Activated CD8-positive, alpha-beta T cell treated with anti-CD3 and anti-CD28 coated beads for 36 hours (primary cell): ENCODE measurements at regions not wholly inside any gene's neighbourhood (a gene's known extent, or its start where the extent isn't known, plus 50 kb on each side); places are given as distances from the start of the nearest gene placed in this dataset.

ENCODE experiments used
- ATAC-seq: fragments of 200-7000 bp; cut with Tn5 transposase; one replicate; pipeline ENCODE4 v1.10.0; 2021; ENCODE audit warnings: mild to moderate bottlenecking, moderate library complexity
- CTCF ChIA-PET: fragments of 350-600 bp; sonication (Branson Sonifier 250); formaldehyde crosslinking; loops from one replicate; lab custom pipeline; 2021; ENCODE audit warnings: antibody characterized with exemption; lab: Charles Lee
- POLR2A ChIA-PET: fragments of 350-600 bp; sonication (Branson Sonifier 250); formaldehyde crosslinking; loops from one replicate; lab custom pipeline; 2021; ENCODE audit warnings: antibody characterized with exemption; lab: Charles Lee
- DNase-seq: peaks from one replicate; pipeline ENCODE4 v3.0.0-alpha.2; 2020
- H3K27ac Mint-ChIP-seq: one replicate; pipeline ENCODE4 v1.8.0; 2021; ENCODE audit warnings: mild to moderate bottlenecking, mixed read lengths
- H3K27me3 Mint-ChIP-seq: one replicate; pipeline ENCODE4 v1.8.0; 2021; ENCODE audit warnings: mixed read lengths
- H3K36me3 Mint-ChIP-seq: one replicate; pipeline ENCODE4 v1.8.0; 2021; ENCODE audit warnings: low read depth, mixed read lengths
- H3K4me1 Mint-ChIP-seq: one replicate; pipeline ENCODE4 v1.8.0; 2021; ENCODE audit warnings: low read depth, mixed read lengths
- H3K4me3 Mint-ChIP-seq: one replicate; pipeline ENCODE4 v1.8.0; 2021; ENCODE audit warnings: mild to moderate bottlenecking, moderate library complexity, mixed read lengths
- H3K9me3 Mint-ChIP-seq: one replicate; pipeline ENCODE4 v1.8.0; 2021; ENCODE audit warnings: mixed read lengths
- CTCF ChIP-seq: fragments of 200-600 bp; IDR thresholded peaks from one replicate; pipeline ENCODE4 v1.8.0; 2022; ENCODE audit warnings: antibody characterized with exemption, mild to moderate bottlenecking
- intact Hi-C: fragments of 100-400 bp; cut with micrococcal nuclease; formaldehyde crosslinking; loops from one replicate; pipeline ENCODE4 v1.10.0; 2022

GRCh38 chr18:56035546-56035945, 447.6 kb upstream of the TCF4 start:
- Mint-ChIP-seq H3K27me3 (no peaks in the 10 kb centered on the region), H3K36me3 (no peaks in the 10 kb centered on the region), H3K4me1 (no peaks in the 10 kb centered on the region), H3K9me3 (no peaks in the 10 kb centered on the region), H3K27ac (no peak overlapping the region), H3K4me3 (no peak overlapping the region)
- CTCF ChIA-PET = no interaction called here
- ATAC-seq (no peak), DNase-seq (no peak)
- POLR2A ChIA-PET = no interaction called here
- no peak for TF ChIP-seq CTCF
- intact Hi-C loops = no loop called here

DNA sequence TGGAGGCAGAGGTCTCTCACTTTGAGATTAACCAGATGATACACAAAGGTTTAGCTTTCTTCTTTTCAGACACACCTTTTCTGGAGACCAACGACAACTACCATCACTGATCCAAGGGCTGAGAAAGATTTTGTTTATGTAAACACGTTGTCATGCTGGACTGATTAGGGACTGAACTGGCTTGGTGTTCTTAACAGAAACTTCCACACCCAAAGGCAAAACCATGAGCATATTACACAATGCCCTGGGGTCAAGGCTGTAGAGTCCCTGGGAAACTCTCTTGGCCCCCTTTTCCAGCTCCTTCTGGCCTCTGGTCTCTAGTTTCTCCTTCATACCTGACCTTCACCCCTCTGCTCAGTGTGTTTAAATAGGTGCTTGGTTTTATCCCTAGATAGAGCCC, 447.0 kb upstream of the TCF4 start:
- Mint-ChIP-seq H3K36me3 (no peaks in the 10 kb centered on the region), H3K27ac (no peak overlapping the region), H3K4me1 (no peaks in the 10 kb centered on the region), H3K27me3 (no peaks in the 10 kb centered on the region), H3K4me3 (no peak overlapping the region), H3K9me3 (no peaks in the 10 kb centered on the region)
- intact Hi-C loops = no loop called here
- DNase-seq (no peak), ATAC-seq (no peak)
- ChIA-PET POLR2A (no interaction called here), CTCF (no interaction called here)
- TF ChIP-seq CTCF = no peak

- no peak overlapping the region for H3K27ac Mint-ChIP-seq
- intact Hi-C loops = no loop called here
- H3K27me3 Mint-ChIP-seq = no peaks in the 10 kb centered on the region
- ChIA-PET POLR2A (no interaction called here), CTCF (no interaction called here)
- DNase-seq (no peak), ATAC-seq (no peak)
- no peaks in the 10 kb centered on the region for H3K36me3 Mint-ChIP-seq
- H3K4me3 Mint-ChIP-seq = no peak overlapping the region
- H3K9me3 Mint-ChIP-seq = no peaks in the 10 kb centered on the region
- TF ChIP-seq CTCF = no peak
- no peaks in the 10 kb centered on the region for H3K4me1 Mint-ChIP-seq
Observed at GRCh38 chr18:56030060-56030459, 442.1 kb upstream of the TCF4 start.

DNA sequence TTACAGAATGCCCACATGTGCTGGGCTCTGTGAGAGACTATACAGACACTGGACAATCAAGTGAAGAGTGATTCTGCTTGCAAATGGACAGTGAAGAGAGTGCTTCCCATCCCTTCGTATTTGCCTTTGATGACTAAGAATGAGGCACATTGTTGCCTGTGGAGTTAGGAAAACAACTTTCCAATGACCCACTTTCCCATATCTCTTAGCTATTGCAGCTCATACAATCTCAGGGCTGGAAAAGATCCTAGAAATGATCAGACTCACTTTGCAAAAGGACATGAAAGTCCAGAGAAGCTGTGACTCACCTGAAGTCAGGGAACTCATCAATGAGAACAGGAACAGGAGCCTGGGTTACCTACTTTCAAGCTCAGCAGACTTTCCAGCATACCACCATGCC, 440.5 kb upstream of the TCF4 start:
- Mint-ChIP-seq H3K9me3 (no peaks in the 10 kb centered on the region), H3K36me3 (no peaks in the 10 kb centered on the region), H3K27ac (no peak overlapping the region), H3K4me1 (no peaks in the 10 kb centered on the region), H3K27me3 (no peaks in the 10 kb centered on the region), H3K4me3 (no peak overlapping the region)
- intact Hi-C loops = no loop called here
- TF ChIP-seq CTCF = no peak
- no peak for DNase-seq
- no peak for ATAC-seq
- CTCF ChIA-PET = no interaction called here
- POLR2A ChIA-PET = no interaction called here

- Mint-ChIP-seq H3K27me3 (no peaks in the 10 kb centered on the region), H3K4me3 (no peak overlapping the region), H3K27ac (no peak overlapping the region), H3K4me1 (no peaks in the 10 kb centered on the region), H3K36me3 (no peaks in the 10 kb centered on the region), H3K9me3 (no peaks in the 10 kb centered on the region)
- CTCF ChIA-PET = no interaction called here
- DNase-seq (no peak), ATAC-seq (no peak)
- intact Hi-C loops = no loop called here
- POLR2A ChIA-PET = no interaction called here
- no peak for TF ChIP-seq CTCF
Observed at GRCh38 chr18:56026509-56026908, 438.5 kb upstream of the TCF4 start.
